Stimulated activated CD4-positive, alpha-beta T cell treated with anti-CD3 and anti-CD28 coated beads, Interleukin-2, amount 100 ng/mL, for 24 hours (primary cell): ENCODE measurements at regions not wholly inside any gene's neighbourhood (a gene's known extent, or its start where the extent isn't known, plus 50 kb on each side); places are given as distances from the start of the nearest gene placed in this dataset.

Experiments used
- DNase-seq, 2 donors: peaks; one replicate each; pipeline ENCODE4 v3.0.0-alpha.2; 2020

- no peak for DNase-seq
Observed at GRCh38 chr5:24272741-24273140, 372.0 kb downstream of the CDH10 start.

DNA sequence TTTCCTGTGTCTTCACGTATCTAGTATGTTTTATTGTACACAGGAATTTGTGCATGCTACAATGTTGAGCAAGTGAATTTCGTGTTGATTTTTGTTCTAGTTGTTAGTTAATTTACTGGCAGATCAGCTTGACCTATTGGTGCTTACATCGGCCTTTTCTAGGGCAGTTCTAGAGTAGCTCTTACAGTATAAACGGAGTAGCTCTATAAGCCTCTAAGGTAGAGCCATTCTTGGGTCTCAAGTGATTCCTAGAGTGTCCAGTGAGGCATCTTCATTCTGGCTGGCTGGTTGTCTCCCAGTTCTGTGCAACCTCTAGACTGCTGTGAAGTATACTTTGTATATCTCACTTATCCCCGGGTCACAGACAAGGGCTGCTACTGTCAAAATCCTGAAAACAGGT is 364.6 kb downstream of the CDH10 start:
- no peak for DNase-seq

DNA sequence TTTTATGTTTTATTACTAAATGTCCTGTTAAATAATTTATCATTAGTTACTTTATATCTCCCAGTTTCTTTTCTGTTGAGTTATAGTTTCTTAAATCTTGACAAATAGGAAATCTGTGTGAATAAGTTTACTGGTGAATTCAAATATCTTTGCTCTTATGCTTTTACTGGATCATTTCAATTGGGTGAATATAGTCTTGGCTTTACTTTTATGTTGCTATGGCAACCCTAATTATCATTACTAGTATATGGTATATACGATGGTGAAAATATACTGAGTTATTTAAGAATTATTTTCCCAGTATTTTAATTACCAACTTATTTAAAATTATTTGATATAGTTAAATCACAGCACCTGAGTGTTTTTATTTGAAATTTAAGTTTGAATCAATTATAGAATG is 363.0 kb downstream of the CDH10 start:
- no peak for DNase-seq

- no peak for DNase-seq
Observed at GRCh38 chr5:24289582-24290335, 355.0 kb downstream of the CDH10 start.

DNA sequence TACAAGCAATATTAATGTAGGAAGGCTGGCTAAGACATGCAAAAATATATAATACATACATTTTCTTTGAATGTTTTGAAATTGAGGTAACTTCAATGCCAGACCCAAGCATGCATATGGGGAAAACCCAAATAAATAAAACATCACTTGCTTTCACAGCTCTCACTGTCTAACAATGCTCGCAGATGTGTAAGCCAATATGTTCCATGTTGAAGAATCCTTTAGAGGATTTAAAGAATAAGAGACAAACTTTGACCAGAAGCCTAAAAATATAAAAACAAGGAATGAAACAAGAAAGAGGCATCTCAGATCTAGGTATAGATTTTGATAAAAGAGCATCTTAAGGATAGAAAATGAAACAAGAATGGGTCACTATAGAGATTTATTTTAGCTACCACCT is 354.2 kb downstream of the CDH10 start:
- DNase-seq, result no peak

DNA sequence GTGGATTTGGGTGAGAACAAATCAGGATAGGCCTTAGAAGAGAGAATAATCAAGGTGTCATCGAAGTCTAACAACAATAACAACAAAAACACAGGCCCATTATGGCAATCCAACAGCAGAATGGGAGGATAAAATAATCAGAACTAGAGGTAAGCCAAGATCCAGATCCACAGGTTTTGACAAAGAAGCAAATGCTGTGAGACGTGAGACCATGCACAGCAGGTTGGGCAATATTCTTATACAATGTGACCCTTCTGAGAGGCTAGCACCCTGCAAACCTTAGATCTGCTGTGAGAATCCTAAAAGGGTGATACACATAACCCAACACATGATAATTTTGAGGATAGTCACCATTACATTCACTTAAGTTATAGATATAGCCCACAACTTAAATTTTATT is 352.9 kb downstream of the CDH10 start:
- no peak for DNase-seq

DNA sequence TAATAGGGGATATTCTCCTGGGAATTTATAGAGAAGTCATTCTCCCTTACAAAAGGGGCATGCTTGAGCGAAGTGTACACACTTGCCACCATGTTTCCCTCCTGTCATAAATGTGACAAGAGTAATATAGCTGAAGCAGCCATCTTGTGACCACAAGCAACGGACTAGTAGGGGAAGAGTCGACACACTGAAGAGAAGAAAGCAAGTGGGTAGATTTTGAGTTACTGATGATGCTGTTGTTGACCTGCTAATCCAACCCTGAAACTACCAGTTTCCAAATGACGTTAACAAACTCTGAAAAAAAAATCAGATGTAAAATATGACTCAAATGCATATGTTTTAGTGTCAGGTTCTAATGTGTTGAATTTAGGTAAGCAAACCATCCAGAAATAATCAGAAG is 350.4 kb downstream of the CDH10 start:
- DNase-seq, result no peak

DNA sequence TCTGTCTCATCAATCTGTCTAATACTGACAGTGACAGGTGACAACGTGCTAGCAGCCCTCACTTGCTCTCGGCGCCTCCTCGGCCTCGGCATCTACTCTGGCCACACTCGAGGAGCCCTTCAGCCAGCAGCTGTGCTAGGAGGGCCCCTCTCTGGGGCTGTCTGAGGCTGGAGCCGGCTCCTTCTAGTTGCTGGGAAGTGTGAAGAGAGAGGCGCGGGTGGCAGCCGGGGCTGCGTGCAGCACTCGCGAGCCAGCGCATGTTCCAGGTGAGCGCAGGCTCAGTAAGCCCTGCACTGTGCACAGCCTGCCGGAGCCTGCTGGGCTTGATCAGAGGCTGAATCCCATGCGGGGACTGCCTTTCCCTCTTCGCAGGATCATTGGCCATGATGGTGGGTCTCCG is 330.7 kb downstream of the CDH10 start:
- DNase-seq, result no peak

- no peak for DNase-seq
Observed at GRCh38 chr5:24320643-24321042, 324.1 kb downstream of the CDH10 start.

GRCh38 chr5:24325306-24325832 is 319.4 kb downstream of the CDH10 start:
- DNase-seq, result no peak

DNA sequence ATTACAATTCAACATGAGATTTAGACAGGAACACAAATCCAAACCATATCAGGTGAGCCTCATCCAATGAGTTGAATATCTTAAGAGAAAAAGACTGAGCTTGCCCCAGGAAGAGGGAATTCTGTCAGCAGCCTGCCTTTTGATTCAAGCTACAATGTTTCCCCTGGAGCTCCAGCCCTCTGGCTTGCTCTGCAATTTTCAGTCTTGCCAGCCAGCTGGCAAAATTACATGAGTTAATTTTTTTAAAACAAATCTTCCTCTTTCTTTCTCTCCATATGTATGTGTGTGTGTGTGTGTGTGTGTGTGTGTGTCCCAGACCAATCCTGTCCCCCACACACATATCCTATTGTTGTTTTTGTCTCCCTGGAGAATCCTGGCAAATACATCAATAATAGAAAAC is 313.2 kb downstream of the CDH10 start:
- no peak for DNase-seq

DNA sequence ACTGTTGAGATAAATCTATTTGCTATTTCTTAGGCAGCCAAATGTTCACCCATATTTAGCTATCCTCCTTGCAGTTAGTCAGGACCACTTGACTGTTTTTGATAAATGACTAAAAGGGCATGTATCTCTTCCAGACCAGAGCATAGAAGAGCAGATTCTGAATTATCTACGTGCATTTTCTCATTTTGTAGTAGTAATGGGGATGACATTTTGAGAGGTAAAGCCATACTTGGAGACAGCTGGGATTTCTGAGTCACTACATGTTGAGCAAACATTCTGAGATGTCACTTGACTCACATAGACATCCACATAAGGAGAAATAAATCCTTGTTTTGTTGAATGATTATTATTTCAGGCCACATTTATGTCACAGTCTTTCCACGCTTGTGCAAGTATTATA is 297.6 kb downstream of the CDH10 start:
- no peak for DNase-seq

DNA sequence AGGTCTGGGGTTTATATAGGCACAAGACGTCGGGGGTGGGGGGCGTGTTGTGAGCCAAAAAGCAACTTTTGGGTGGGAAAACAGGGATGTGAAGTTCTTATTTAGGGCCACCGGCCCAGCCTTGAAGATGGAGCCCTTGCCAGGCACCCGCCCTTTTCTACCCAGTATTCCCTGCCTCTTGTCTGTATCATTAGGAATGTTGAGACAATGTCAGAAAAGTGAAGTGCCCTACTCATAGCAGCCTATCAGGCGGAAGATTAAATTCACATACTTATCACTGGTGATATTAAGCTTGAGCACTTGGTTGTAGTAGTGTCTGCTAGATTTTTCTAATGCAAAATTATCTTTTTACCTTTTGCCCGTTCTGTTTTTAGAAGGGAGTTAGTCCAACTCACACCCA is 293.5 kb downstream of the CDH10 start:
- no peak for DNase-seq

DNA sequence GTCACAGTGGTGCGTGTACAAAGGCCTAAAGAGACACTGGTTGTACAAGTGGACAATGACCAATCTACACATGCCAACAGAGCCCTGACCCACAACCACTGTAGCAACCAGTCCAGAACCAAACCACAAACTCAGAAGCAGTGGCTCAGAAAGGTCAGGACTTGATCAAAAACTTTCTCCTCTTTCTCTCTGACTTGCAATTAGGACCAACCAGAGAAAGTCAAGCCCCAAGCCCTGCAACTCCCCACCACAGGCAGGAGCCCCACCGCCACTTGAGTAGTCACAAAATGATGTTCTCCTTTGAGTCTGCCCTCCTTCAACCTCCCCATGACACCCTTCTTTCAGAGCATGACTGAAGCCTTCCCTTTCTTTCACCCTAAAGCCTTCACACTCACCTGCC is 291.8 kb downstream of the CDH10 start:
- DNase-seq, result no peak

DNA sequence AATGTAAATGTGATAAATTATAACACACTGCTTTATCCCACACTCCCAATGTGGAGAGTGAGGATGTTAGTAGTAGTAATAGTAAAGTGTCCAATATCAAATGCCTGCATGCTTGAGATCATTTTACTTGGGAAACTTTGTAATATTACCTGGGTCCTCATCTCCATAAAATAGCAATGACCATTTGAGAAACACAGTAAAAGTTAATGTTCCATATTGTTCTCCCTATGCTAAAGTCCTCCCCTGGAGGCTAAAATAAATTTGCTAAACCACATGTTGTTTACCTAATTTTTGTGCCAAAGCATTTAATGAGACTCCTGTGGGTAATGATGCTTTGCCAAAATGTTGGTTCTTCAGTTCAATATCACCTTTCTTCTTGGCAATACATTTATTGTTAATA is 291.2 kb downstream of the CDH10 start:
- no peak for DNase-seq

DNA sequence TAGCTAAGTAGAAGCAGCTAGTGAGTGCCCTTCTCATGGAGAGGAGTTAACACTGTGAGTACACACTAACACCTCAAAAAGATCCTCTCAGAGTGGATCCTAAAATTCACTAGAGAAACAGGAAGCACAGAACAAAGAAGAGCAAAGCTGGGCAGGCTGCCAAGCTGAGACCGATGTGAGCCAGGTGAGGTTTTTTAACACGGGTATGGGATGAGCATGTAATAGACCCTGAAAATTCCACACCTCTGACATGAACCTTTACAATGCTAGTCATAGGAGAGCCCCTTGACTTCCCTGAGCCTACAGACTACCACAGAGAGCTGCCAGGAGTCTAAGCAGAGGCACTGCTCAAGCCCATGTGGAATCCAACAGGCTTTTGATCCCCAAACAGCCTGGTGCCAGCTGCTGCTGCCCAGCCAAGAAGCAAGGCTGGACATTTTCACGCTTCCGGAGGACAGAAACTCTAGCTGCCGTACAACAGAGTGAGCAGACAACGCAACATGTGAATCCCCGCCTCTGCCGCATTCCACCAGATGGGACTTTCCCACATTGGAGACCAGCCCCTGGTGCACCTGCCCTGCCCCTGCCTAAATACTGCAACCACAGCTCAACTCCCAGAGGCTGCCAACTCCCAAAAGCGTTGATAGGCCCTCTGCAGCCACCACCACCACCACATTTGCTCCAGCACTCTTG is 280.8 kb downstream of the CDH10 start:
- DNase-seq, result no peak

DNA sequence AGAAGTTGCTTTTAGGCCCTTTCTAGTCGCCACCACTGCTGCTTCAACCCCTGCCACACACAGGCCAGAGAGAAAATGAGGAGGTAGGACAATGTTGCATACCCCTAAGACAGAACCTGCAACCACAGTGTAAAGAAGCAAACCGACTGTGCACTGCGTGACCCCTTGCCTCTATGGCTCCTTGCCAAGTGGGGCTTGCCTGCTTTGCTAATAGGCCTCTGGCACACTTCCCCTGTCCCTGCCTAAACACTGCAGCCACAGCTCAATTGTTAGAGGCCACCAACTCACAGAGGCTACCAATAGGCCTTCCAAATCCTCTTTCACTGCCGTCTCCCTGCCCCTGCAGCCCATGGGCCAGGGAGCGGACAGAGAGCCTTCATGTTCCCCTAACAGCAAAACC is 280.1 kb downstream of the CDH10 start:
- DNase-seq, result no peak

DNA sequence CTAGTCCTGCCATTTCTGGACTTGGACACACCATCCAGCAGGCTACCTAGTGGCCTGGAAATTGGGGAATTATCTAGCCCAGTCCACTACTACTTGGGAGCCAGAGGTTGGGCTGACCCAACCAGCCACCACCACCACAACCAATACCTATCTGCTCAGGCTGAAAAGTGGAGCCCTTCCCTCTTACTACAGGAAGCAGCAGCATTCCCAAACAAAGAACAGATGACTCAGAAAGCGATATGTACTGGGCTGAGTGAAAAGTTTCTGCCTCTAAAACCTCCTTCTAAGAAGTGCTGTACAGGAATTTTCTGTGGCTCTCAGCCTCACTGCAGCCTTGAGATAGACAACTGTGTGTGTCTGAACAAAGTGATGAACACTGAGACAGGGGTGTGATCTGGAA is 279.4 kb downstream of the CDH10 start:
- DNase-seq, result no peak

DNA sequence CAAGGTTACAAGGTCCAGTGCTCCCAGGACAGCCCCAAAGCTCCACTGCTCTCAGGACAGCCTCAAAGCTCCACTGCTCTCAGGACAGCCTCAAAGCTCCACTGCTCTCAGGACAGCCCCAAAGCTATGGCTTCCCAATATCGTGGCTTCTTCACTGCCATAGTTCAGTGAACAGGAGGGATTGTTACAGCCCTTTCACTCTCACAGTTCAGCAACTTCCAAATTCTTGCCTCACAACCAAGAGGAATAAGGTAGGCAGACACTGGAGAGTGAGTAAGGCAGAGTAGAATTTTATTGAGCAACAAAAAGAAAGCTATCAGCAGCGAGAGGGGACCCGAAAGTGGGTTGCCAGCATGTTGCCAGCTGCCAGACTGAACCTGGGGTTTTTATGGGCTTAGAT is 277.6 kb downstream of the CDH10 start:
- no peak for DNase-seq

DNA sequence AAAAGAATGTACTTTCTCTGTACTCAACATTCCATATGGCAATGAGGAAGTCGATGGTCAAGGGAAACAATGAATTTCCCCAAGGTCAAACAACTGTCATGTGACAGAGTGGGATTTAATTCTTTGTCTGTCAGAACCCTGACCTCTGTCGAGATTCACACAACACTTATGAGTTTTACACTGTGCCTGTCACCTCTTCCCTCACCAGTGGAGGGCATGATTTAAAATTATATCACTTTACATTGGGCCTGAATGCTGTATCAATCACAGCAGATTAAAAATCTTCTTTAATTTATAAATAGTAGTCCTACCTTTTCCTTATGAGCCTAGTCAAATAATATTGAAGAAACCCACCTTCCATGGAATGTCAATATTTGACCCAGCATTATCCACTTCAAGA is 276.7 kb downstream of the CDH10 start:
- DNase-seq, result no peak

GRCh38 chr5:24376210-24376609 is 268.6 kb downstream of the CDH10 start:
- no peak for DNase-seq

GRCh38 chr5:24376616-24377015 is 268.2 kb downstream of the CDH10 start:
- no peak for DNase-seq

GRCh38 chr5:24381861-24382489 is 262.8 kb downstream of the CDH10 start:
- DNase-seq, result no peak

GRCh38 chr5:24385070-24385469 is 259.7 kb downstream of the CDH10 start:
- no peak for DNase-seq
